IMR-90 (cell line): ENCODE measurements at regions not wholly inside any gene's neighbourhood (a gene's known extent, or its start where the extent isn't known, plus 50 kb on each side); places are given as distances from the start of the nearest gene placed in this dataset.
"Not testable (repeated sequence)": the region's sequence is repeated elsewhere in the genome, so short reads cannot be mapped to it uniquely, and the experiment has no call there.

ENCODE experiments used
- ATAC-seq: fragments of 200-7000 bp; cut with Tn5 transposase; 2 replicates; pipeline ENCODE4 v1.9.1; 2020; ENCODE audit warnings: low read depth, mild to moderate bottlenecking, moderate library complexity
- BruUV-seq: library from RNA; stranded (reverse); fragments of 400-500 nt; replicated peaks from 2 replicates; lab custom pipeline; 2021; lab: Mats Ljungman, UMichigan
- CTCF ChIA-PET: fragments of 300-600 bp; formaldehyde crosslinking; extraction: SDS; loops from one replicate; lab custom pipeline; 2021; ENCODE audit warnings: antibody characterized with exemption; lab: Yijun Ruan, JAX
- POLR2A ChIA-PET: fragments of 300-600 bp; sonication (Branson Sonifier 250); formaldehyde crosslinking; loops from one replicate; lab custom pipeline; 2022; ENCODE audit warnings: antibody characterized with exemption; ENCODE audit not compliant: unreplicated experiment; lab: Charles Lee
- DNase-seq: peaks from one replicate; pipeline ENCODE4 v3.0.0; 2013
- H2AFZ ChIP-seq: replicated peaks from 2 replicates; pipeline ENCODE3; 2013; ENCODE audit warnings: low read length, mild to moderate bottlenecking; ENCODE audit not compliant: poor library complexity
- H2AK5ac ChIP-seq: 2 replicates; pipeline ENCODE4 v1.6.1; 2013; ENCODE audit warnings: low read depth, low read length, inconsistent platforms
- H2AK9ac ChIP-seq: replicated peaks from 2 replicates; pipeline ENCODE3; 2013; ENCODE audit warnings: mild to moderate bottlenecking, low read depth, low read length, moderate library complexity; ENCODE audit not compliant: poor library complexity
- H2BK120ac ChIP-seq: 2 replicates; pipeline ENCODE4 v1.6.1; 2013; ENCODE audit warnings: low read depth, low read length, inconsistent platforms
- H2BK15ac ChIP-seq: 3 replicates; pipeline ENCODE4 v1.6.1; 2013; ENCODE audit warnings: low read depth, low read length, inconsistent platforms
- H2BK20ac ChIP-seq: 2 replicates; pipeline ENCODE4 v1.6.1; 2013; ENCODE audit warnings: low read depth, mild to moderate bottlenecking, inconsistent platforms, low read length, moderate library complexity
- H2BK5ac ChIP-seq: 2 replicates; pipeline ENCODE4 v1.6.1; 2013; ENCODE audit warnings: mild to moderate bottlenecking, low read depth, low read length, inconsistent platforms; ENCODE audit not compliant: poor library complexity, severe bottlenecking
- H3K14ac ChIP-seq: replicated peaks from 2 replicates; pipeline ENCODE4 v1.6.1; 2013; ENCODE audit warnings: low read depth, low read length, inconsistent platforms
- H3K18ac ChIP-seq: 2 replicates; pipeline ENCODE4 v1.6.1; 2013; ENCODE audit warnings: low read depth, low read length, control low read depth
- H3K23ac ChIP-seq: 2 replicates; pipeline ENCODE4 v1.6.1; 2013; ENCODE audit warnings: low read depth, low read length, inconsistent platforms
- H3K27ac ChIP-seq: 2 replicates; pipeline ENCODE4 v1.5.1; 2013; ENCODE audit warnings: mild to moderate bottlenecking, control low read depth, low read length; ENCODE audit not compliant: insufficient read depth
- H3K27me3 ChIP-seq: 2 replicates; pipeline ENCODE4 v1.6.1; 2013; ENCODE audit warnings: low read length; ENCODE audit not compliant: control insufficient read depth, insufficient read depth
- H3K36me3 ChIP-seq: 2 replicates; pipeline ENCODE4 v1.6.1; 2013; ENCODE audit warnings: low read length, mixed read lengths; ENCODE audit not compliant: control insufficient read depth, insufficient read depth
- H3K4ac ChIP-seq: 2 replicates; pipeline ENCODE4 v1.6.1; 2013; ENCODE audit warnings: low read depth, low read length, inconsistent platforms
- H3K4me1 ChIP-seq: 2 replicates; pipeline ENCODE4 v1.6.1; 2013; ENCODE audit warnings: low read length, mixed read lengths; ENCODE audit not compliant: control insufficient read depth, insufficient read depth
- H3K4me2 ChIP-seq: 2 replicates; pipeline ENCODE4 v1.6.1; 2013; ENCODE audit warnings: low read depth, mild to moderate bottlenecking, control low read depth, low read length, moderate library complexity
- H3K4me3 ChIP-seq: 2 replicates; pipeline ENCODE4 v1.5.1; 2013; ENCODE audit warnings: low read depth, mild to moderate bottlenecking, control low read depth, low read length, moderate library complexity; ENCODE audit not compliant: insufficient read depth
- H3K56ac ChIP-seq: 2 replicates; pipeline ENCODE4 v1.6.1; 2013; ENCODE audit warnings: low read length, inconsistent platforms; ENCODE audit not compliant: insufficient read depth; ENCODE audit errors: extremely low read depth
- H3K79me1 ChIP-seq, 2 experiments: 2 replicates each; pipeline ENCODE4 v1.6.1; 2013; ENCODE audit warnings: low read length in 2 of 2, inconsistent platforms in 1 of 2, low read depth in 1 of 2
- H3K9ac ChIP-seq: 2 replicates; pipeline ENCODE4 v1.6.1; 2013; ENCODE audit warnings: low read depth, low read length, control low read depth
- H3K9me1 ChIP-seq: 2 replicates; pipeline ENCODE4 v1.6.1; 2013; ENCODE audit warnings: low read length, inconsistent platforms; ENCODE audit not compliant: insufficient read depth
- H3K9me3 ChIP-seq: 2 replicates; pipeline ENCODE4 v1.6.1; 2013; ENCODE audit warnings: low read length; ENCODE audit not compliant: control insufficient read depth, insufficient read depth
- H4K20me1 ChIP-seq: 2 replicates; pipeline ENCODE4 v1.6.1; 2013; ENCODE audit warnings: low read length, inconsistent platforms; ENCODE audit not compliant: insufficient read depth
- H4K5ac ChIP-seq: 2 replicates; pipeline ENCODE4 v1.6.1; 2013; ENCODE audit warnings: mild to moderate bottlenecking, low read depth, low read length, control low read depth
- H4K8ac ChIP-seq, 2 experiments: 2 replicates each; pipeline ENCODE4 v1.6.1; 2013; ENCODE audit warnings: low read depth in 2 of 2, low read length in 2 of 2, control low read depth in 1 of 2, inconsistent platforms in 1 of 2
- H4K91ac ChIP-seq: 2 replicates; pipeline ENCODE4 v1.6.1; 2013; ENCODE audit warnings: low read depth, low read length, inconsistent platforms; ENCODE audit not compliant: insufficient read depth
- WGBS, 2 experiments: methylation state at CpG; one replicate each; pipeline versions ENCODE4 v1.1.5 to v1.1.7; 2013; ENCODE audit warnings: missing lambda C conversion rate in 2 of 2; ENCODE audit not compliant: insufficient read length in 1 of 2; ENCODE audit errors: extremely low coverage in 2 of 2; 5-methylcytosine and 5-hydroxymethylcytosine counted together
- dilution Hi-C: fragments of 300-500 bp; cut with HindIII; formaldehyde crosslinking; loops from one replicate; pipeline ENCODE4 v1.14.3; 2018; ENCODE audit warnings: low sequenced_read_pairs; ENCODE audit not compliant: unreplicated experiment
- in situ Hi-C: fragments of 300-500 bp; cut with MboI; formaldehyde crosslinking; loops from 3 replicates; pipeline ENCODE4 v1.14.3; 2019; ENCODE audit warnings: low sequenced_read_pairs, inconsistent platforms, mixed read lengths
- intact Hi-C: fragments of 100-400 bp; cut with micrococcal nuclease; formaldehyde crosslinking; loops from 2 replicates; pipeline ENCODE4 v1.10.0; 2022

GRCh38 chr21:6507632-6508031 lies 4013.8 kb upstream of the TPTE start:
- H3K36me3 ChIP-seq, H2AK5ac ChIP-seq, CTCF ChIA-PET, dilution Hi-C loops, H3K56ac ChIP-seq, H2AK9ac ChIP-seq, H4K20me1 ChIP-seq, POLR2A ChIA-PET, BruUV-seq, in situ Hi-C loops, ATAC-seq, H3K4me2 ChIP-seq, H3K27me3 ChIP-seq, H3K23ac ChIP-seq, H3K9ac ChIP-seq, H3K4ac ChIP-seq, H3K4me3 ChIP-seq, H3K9me1 ChIP-seq, H3K27ac ChIP-seq, H3K79me1 ChIP-seq, H3K4me1 ChIP-seq, H3K9me3 ChIP-seq, H2BK20ac ChIP-seq, H2BK5ac ChIP-seq, H2AFZ ChIP-seq, DNase-seq, H2BK15ac ChIP-seq, intact Hi-C loops, H3K18ac ChIP-seq, H3K14ac ChIP-seq, H4K8ac ChIP-seq, H4K5ac ChIP-seq, H2BK120ac ChIP-seq, H4K91ac ChIP-seq: not testable (repeated sequence)
- no CpG with 5 or more reads among the region's 4 CpGs for WGBS, 2 experiments

GRCh38 chr21:6521777-6522176 lies 3999.6 kb upstream of the TPTE start:
- H3K27ac ChIP-seq, H3K79me1 ChIP-seq, H4K91ac ChIP-seq, H4K20me1 ChIP-seq, H2BK20ac ChIP-seq, intact Hi-C loops, H3K4me2 ChIP-seq, H3K9ac ChIP-seq, H3K4me3 ChIP-seq, H3K9me3 ChIP-seq, H2AK9ac ChIP-seq, in situ Hi-C loops, H3K14ac ChIP-seq, H4K5ac ChIP-seq, H2AFZ ChIP-seq, H3K18ac ChIP-seq, H3K23ac ChIP-seq, H4K8ac ChIP-seq, POLR2A ChIA-PET, H2BK15ac ChIP-seq, H3K4me1 ChIP-seq, dilution Hi-C loops, H3K9me1 ChIP-seq, H3K27me3 ChIP-seq, H3K4ac ChIP-seq, H3K36me3 ChIP-seq, BruUV-seq, CTCF ChIA-PET, H2AK5ac ChIP-seq, H2BK120ac ChIP-seq, H2BK5ac ChIP-seq, DNase-seq, H3K56ac ChIP-seq: not testable (repeated sequence)
- WGBS, 2 experiments, result no CpG with 5 or more reads among the region's 7 CpGs
- peak; percentile 65 for ATAC-seq
